ENCODE measurements at regions not wholly inside any gene's neighbourhood (a gene's known extent, or its start where the extent isn't known, plus 50 kb on each side); places are given as distances from the start of the nearest gene placed in this dataset.

DNA sequence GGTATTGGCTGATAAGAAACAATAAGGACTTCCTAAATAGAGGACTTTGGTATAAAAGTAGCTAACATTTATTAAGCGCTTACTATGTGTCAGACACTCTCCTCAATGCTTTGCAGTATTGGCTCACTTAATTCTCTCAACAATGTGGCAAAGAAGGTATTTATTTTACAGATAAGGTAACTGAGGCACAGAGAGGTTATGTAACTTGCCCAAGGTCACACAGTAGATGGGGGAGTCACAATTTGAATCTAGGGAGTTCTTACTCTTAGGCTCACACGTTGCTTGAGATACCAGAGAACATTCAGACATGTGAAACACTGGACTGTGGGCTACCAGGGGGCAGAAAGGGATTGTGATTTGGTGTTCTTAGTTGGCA, 60.8 kb upstream of the GPR158 start:
- DNase-seq, result no peak

- no peak for DNase-seq
Observed at GRCh38 chr10:25117757-25118156, 57.0 kb upstream of the GPR158 start.

DNA sequence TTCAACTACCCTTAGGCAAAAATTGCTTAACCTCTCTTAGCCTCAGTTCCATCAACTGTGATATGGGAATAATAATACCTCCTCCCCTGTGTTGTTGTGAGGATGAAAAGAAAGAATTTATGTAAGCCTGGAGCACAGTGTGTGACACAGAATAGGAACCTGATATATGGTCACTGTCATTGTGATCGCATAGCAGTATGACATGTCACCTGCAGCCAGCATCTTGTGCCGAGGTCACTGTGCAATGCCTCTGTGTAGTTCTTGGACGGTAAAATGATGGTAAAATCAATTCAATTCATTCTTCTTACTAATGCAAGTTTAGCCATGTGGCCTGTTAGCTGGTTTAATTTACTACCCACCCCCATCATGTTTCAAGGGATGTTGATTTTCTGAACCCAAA, 54.6 kb upstream of the GPR158 start:
- DNase-seq, result no peak

Measured in CD4-positive, alpha-beta T cell treated with Interferon alpha-2 for 1 hour (primary cell).